ENCODE measurements at regions not wholly inside any gene's neighbourhood (a gene's known extent, or its start where the extent isn't known, plus 50 kb on each side); places are given as distances from the start of the nearest gene placed in this dataset.

- Histone ChIP-seq H3K4me3 (replicated peaks; ENCODE audit: insufficient read depth, low read length) (no peak overlapping the region), H3K27ac (replicated peaks) (no peak overlapping the region), H3K27me3 (ENCODE audit: insufficient read depth, poor library complexity, severe bottlenecking) (no peaks in the 10 kb centered on the region)
- no peak for DNase-seq (ENCODE audit: low read depth in 1 of 2, low spot score in 1 of 2)
- no peak for TF ChIP-seq POLR2AphosphoS5 (IDR thresholded peaks at IDR 0.05; ENCODE audit: low read depth)
- TF ChIP-seq, protein P1, sequence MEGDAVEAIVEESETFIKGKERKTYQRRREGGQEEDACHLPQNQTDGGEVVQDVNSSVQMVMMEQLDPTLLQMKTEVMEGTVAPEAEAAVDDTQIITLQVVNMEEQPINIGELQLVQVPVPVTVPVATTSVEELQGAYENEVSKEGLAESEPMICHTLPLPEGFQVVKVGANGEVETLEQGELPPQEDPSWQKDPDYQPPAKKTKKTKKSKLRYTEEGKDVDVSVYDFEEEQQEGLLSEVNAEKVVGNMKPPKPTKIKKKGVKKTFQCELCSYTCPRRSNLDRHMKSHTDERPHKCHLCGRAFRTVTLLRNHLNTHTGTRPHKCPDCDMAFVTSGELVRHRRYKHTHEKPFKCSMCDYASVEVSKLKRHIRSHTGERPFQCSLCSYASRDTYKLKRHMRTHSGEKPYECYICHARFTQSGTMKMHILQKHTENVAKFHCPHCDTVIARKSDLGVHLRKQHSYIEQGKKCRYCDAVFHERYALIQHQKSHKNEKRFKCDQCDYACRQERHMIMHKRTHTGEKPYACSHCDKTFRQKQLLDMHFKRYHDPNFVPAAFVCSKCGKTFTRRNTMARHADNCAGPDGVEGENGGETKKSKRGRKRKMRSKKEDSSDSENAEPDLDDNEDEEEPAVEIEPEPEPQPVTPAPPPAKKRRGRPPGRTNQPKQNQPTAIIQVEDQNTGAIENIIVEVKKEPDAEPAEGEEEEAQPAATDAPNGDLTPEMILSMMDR (IDR thresholded peaks at IDR 0.05; ENCODE audit: insufficient read depth, low read length) = no peak
- TF ChIP-seq, protein P2, sequence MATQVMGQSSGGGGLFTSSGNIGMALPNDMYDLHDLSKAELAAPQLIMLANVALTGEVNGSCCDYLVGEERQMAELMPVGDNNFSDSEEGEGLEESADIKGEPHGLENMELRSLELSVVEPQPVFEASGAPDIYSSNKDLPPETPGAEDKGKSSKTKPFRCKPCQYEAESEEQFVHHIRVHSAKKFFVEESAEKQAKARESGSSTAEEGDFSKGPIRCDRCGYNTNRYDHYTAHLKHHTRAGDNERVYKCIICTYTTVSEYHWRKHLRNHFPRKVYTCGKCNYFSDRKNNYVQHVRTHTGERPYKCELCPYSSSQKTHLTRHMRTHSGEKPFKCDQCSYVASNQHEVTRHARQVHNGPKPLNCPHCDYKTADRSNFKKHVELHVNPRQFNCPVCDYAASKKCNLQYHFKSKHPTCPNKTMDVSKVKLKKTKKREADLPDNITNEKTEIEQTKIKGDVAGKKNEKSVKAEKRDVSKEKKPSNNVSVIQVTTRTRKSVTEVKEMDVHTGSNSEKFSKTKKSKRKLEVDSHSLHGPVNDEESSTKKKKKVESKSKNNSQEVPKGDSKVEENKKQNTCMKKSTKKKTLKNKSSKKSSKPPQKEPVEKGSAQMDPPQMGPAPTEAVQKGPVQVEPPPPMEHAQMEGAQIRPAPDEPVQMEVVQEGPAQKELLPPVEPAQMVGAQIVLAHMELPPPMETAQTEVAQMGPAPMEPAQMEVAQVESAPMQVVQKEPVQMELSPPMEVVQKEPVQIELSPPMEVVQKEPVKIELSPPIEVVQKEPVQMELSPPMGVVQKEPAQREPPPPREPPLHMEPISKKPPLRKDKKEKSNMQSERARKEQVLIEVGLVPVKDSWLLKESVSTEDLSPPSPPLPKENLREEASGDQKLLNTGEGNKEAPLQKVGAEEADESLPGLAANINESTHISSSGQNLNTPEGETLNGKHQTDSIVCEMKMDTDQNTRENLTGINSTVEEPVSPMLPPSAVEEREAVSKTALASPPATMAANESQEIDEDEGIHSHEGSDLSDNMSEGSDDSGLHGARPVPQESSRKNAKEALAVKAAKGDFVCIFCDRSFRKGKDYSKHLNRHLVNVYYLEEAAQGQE (IDR thresholded peaks at IDR 0.05; ENCODE audit: insufficient replicate concordance, low read depth) = no peak
- no peak for TF ChIP-seq GABPA (IDR thresholded peaks at IDR 0.05; ENCODE audit: low read depth)
- no peak for TF ChIP-seq SPI1 (IDR thresholded peaks at IDR 0.05; ENCODE audit: borderline replicate concordance, low read depth)
These were observed 59.1 kb downstream of the IRAG1 start for GRCh38 chr11:10634407-10634806.

- no peak overlapping the region for H3K27ac ChIP-seq (replicated peaks)
- no peak overlapping the region for H3K4me3 ChIP-seq (replicated peaks; ENCODE audit: insufficient read depth, low read length)
- TF ChIP-seq, protein P1 (IDR thresholded peaks at IDR 0.05; ENCODE audit: insufficient read depth, low read length) = no peak
- TF ChIP-seq, protein P2 (IDR thresholded peaks at IDR 0.05; ENCODE audit: insufficient replicate concordance, low read depth) = no peak
- TF ChIP-seq GABPA (IDR thresholded peaks at IDR 0.05; ENCODE audit: low read depth) = no peak
- no peak for TF ChIP-seq POLR2AphosphoS5 (IDR thresholded peaks at IDR 0.05; ENCODE audit: low read depth)
- no peak for TF ChIP-seq SPI1 (IDR thresholded peaks at IDR 0.05; ENCODE audit: borderline replicate concordance, low read depth)
- no peak for DNase-seq (ENCODE audit: low read depth in 1 of 2, low spot score in 1 of 2)
- no peaks in the 10 kb centered on the region for H3K27me3 ChIP-seq (ENCODE audit: insufficient read depth, poor library complexity, severe bottlenecking)
These were observed 60.3 kb downstream of the IRAG1 start for GRCh38 chr11:10633261-10633660.

GRCh38 chr11:10632483-10632882 lies 61.1 kb downstream of the IRAG1 start:
- Histone ChIP-seq H3K27me3 (ENCODE audit: insufficient read depth, poor library complexity, severe bottlenecking) (no peaks in the 10 kb centered on the region), H3K4me3 (replicated peaks; ENCODE audit: insufficient read depth, low read length) (no peak overlapping the region), H3K27ac (replicated peaks) (no peak overlapping the region)
- TF ChIP-seq, protein P2 (IDR thresholded peaks at IDR 0.05; ENCODE audit: insufficient replicate concordance, low read depth) = no peak
- TF ChIP-seq SPI1 (IDR thresholded peaks at IDR 0.05; ENCODE audit: borderline replicate concordance, low read depth) (no peak), GABPA (IDR thresholded peaks at IDR 0.05; ENCODE audit: low read depth) (no peak), POLR2AphosphoS5 (IDR thresholded peaks at IDR 0.05; ENCODE audit: low read depth) (no peak)
- TF ChIP-seq, protein P1 (IDR thresholded peaks at IDR 0.05; ENCODE audit: insufficient read depth, low read length) = no peak
- DNase-seq (ENCODE audit: low read depth in 1 of 2, low spot score in 1 of 2) = no peak

All from HL-60 (cell line).